CD14-positive monocyte (primary cell): ENCODE measurements at regions not wholly inside any gene's neighbourhood (a gene's known extent, or its start where the extent isn't known, plus 50 kb on each side); places are given as distances from the start of the nearest gene placed in this dataset.

Experiments
- DNase-seq, 3 donors: peaks; one replicate each; pipeline ENCODE4 v3.0.0-alpha.2; 2011 to 2022
- H2AFZ ChIP-seq: 2 replicates; pipeline ENCODE4 v1.6.0; 2012; ENCODE audit warnings: mild to moderate bottlenecking, low read depth, low read length, inconsistent platforms; ENCODE audit not compliant: insufficient read depth, poor library complexity, severe bottlenecking
- H3K27ac ChIP-seq, 2 donors: 1 replicate in 1 of 2; 2 replicates in 1 of 2; pipeline ENCODE4 v1.5.1; 2012 to 2013; ENCODE audit warnings: low read length in 2 of 2, control low read depth in 1 of 2, inconsistent platforms in 1 of 2, low read depth in 1 of 2, mild to moderate bottlenecking in 1 of 2
- H3K27me3 ChIP-seq, 2 donors: one replicate each; pipeline versions ENCODE4 v1.6.0 to v1.6.1; 2011 to 2013; ENCODE audit warnings: low read length in 2 of 2; ENCODE audit not compliant: control insufficient read depth in 2 of 2, insufficient read depth in 2 of 2
- H3K36me3 ChIP-seq, 2 donors: replicated peaks in 1 of 2; 1 replicate in 1 of 2; 2 replicates in 1 of 2; pipeline versions ENCODE4 v1.5.1 to v1.6.1; 2012 to 2013; ENCODE audit warnings: low read length in 2 of 2, control low read depth in 1 of 2, inconsistent platforms in 1 of 2, mild to moderate bottlenecking in 1 of 2; ENCODE audit not compliant: insufficient read depth in 2 of 2, control insufficient read depth in 1 of 2
- H3K4me1 ChIP-seq, 2 donors: 1 replicate in 1 of 2; 2 replicates in 1 of 2; pipeline versions ENCODE4 v1.5.1 to v1.6.1; 2012 to 2013; ENCODE audit warnings: low read length in 2 of 2, control low read depth in 1 of 2, inconsistent platforms in 1 of 2, mild to moderate bottlenecking in 1 of 2, moderate library complexity in 1 of 2; ENCODE audit not compliant: insufficient read depth in 2 of 2, control insufficient read depth in 1 of 2
- H3K4me2 ChIP-seq: replicated peaks from 2 replicates; pipeline ENCODE3; 2012; ENCODE audit warnings: low read length, moderate library complexity, mild to moderate bottlenecking; ENCODE audit not compliant: poor library complexity, severe bottlenecking; ENCODE audit errors: extremely low read depth
- H3K4me3 ChIP-seq, 3 experiments: fragments of 200-600 bp in 1 of 3; sonication (generic) in 1 of 3; replicated peaks in 1 of 3; 1 replicate in 2 of 3; 2 replicates in 1 of 3; pipeline ENCODE4 v1.5.1; 2011 to 2013; ENCODE audit warnings: low read length in 3 of 3, mild to moderate bottlenecking in 3 of 3, control low read depth in 2 of 3, low read depth in 2 of 3, inconsistent platforms in 1 of 3, moderate library complexity in 1 of 3
- H3K79me2 ChIP-seq: 2 replicates; pipeline ENCODE4 v1.6.0; 2012; ENCODE audit warnings: mild to moderate bottlenecking, control low read depth, inconsistent platforms, low read length, moderate library complexity; ENCODE audit not compliant: insufficient read depth
- H3K9ac ChIP-seq: 2 replicates; pipeline ENCODE4 v1.6.0; 2017; ENCODE audit warnings: low read length, mild to moderate bottlenecking; ENCODE audit not compliant: insufficient read depth, poor library complexity, severe bottlenecking
- H3K9me3 ChIP-seq, 2 donors: replicated peaks in 1 of 2; 1 replicate in 1 of 2; 2 replicates in 1 of 2; pipeline versions ENCODE4 v1.5.1 to v1.6.1; 2012 to 2013; ENCODE audit warnings: low read length in 2 of 2, control low read depth in 1 of 2; ENCODE audit not compliant: control insufficient read depth in 1 of 2, insufficient read depth in 1 of 2
- H4K20me1 ChIP-seq: 2 replicates; pipeline ENCODE4 v1.6.0; 2012; ENCODE audit warnings: mild to moderate bottlenecking, low read length, control low read depth, moderate library complexity; ENCODE audit not compliant: insufficient read depth
- H3K27ac Mint-ChIP-seq, 7 donors: one replicate each; pipeline ENCODE4 v1.8.0; 2020; ENCODE audit warnings: mild to moderate bottlenecking in 7 of 7, mixed read lengths in 7 of 7, moderate library complexity in 6 of 7, inconsistent platforms in 2 of 7
- H3K27me3 Mint-ChIP-seq, 3 donors: one replicate each; pipeline ENCODE4 v1.8.0; 2021 to 2022; ENCODE audit warnings: low read depth in 3 of 3, mild to moderate bottlenecking in 3 of 3, mixed read lengths in 3 of 3, moderate library complexity in 3 of 3, inconsistent platforms in 1 of 3
- H3K36me3 Mint-ChIP-seq, 2 donors: one replicate each; pipeline ENCODE4 v1.8.0; 2020; ENCODE audit warnings: mixed read lengths in 2 of 2, inconsistent platforms in 1 of 2, mild to moderate bottlenecking in 1 of 2
- H3K4me1 Mint-ChIP-seq: one replicate; pipeline ENCODE4 v1.8.0; 2020; ENCODE audit warnings: mild to moderate bottlenecking, mixed read lengths
- H3K4me3 Mint-ChIP-seq, 2 donors: one replicate each; pipeline ENCODE4 v1.8.0; 2020; ENCODE audit warnings: mild to moderate bottlenecking in 2 of 2, mixed read lengths in 2 of 2, moderate library complexity in 1 of 2
- H3K9me3 Mint-ChIP-seq, 7 donors: one replicate each; pipeline ENCODE4 v1.8.0; 2020 to 2022; ENCODE audit warnings: mixed read lengths in 7 of 7, mild to moderate bottlenecking in 6 of 7, moderate library complexity in 6 of 7, inconsistent platforms in 2 of 7
- CTCF ChIP-seq: fragments of 200-600 bp; IDR thresholded peaks from one replicate; pipeline ENCODE4 v1.8.0; 2022; ENCODE audit warnings: antibody characterized with exemption, mild to moderate bottlenecking
- WGBS: methylation state at CpG from one replicate; pipeline ENCODE4 v1.1.5; 2013; ENCODE audit warnings: missing lambda C conversion rate; ENCODE audit not compliant: insufficient coverage; 5-methylcytosine and 5-hydroxymethylcytosine counted together
- intact Hi-C, 2 donors: fragments of 100-400 bp; cut with micrococcal nuclease; formaldehyde crosslinking; loops; one replicate each; pipeline versions ENCODE4 v1.15.0 to v1.15.1; 2023

- 83% methylated on average over 7 of the region's 9 CpGs for WGBS
These were observed 53.3 kb upstream of the IGF1 start for GRCh38 chr12:102533483-102534215.

More at GRCh38 chr12:102533483-102534215, 53.3 kb upstream of the IGF1 start:
- Mint-ChIP-seq H3K27me3 (peaks cover 2 to 13% (median 6%) of the 10 kb centered on the region in 3 donors), H3K36me3 (no peaks in the 10 kb centered on the region), H3K27ac (no peak overlapping the region), H3K4me3 (no peak overlapping the region), H3K4me1 (no peaks in the 10 kb centered on the region), H3K9me3 (peaks cover 0 to 5% (median 0%) of the 10 kb centered on the region in 7 donors)
- Histone ChIP-seq H3K27ac (no peak overlapping the region), H3K9ac (no peak overlapping the region), H3K27me3 (no peaks in the 10 kb centered on the region), H2AFZ (no peak overlapping the region), H3K36me3 (no peaks in the 10 kb centered on the region), H3K4me1 (no peaks in the 10 kb centered on the region), H3K4me2 (no peak overlapping the region), H3K4me3 (no peak overlapping the region), H3K9me3 (no peaks in the 10 kb centered on the region), H3K79me2 (no peaks in the 10 kb centered on the region), H4K20me1 (no peaks in the 10 kb centered on the region)
- no peak for DNase-seq
- no peak for TF ChIP-seq CTCF
- intact Hi-C loops: no loop called here
